ENCODE measurements at regions not wholly inside any gene's neighbourhood (a gene's known extent, or its start where the extent isn't known, plus 50 kb on each side); places are given as distances from the start of the nearest gene placed in this dataset.

DNA sequence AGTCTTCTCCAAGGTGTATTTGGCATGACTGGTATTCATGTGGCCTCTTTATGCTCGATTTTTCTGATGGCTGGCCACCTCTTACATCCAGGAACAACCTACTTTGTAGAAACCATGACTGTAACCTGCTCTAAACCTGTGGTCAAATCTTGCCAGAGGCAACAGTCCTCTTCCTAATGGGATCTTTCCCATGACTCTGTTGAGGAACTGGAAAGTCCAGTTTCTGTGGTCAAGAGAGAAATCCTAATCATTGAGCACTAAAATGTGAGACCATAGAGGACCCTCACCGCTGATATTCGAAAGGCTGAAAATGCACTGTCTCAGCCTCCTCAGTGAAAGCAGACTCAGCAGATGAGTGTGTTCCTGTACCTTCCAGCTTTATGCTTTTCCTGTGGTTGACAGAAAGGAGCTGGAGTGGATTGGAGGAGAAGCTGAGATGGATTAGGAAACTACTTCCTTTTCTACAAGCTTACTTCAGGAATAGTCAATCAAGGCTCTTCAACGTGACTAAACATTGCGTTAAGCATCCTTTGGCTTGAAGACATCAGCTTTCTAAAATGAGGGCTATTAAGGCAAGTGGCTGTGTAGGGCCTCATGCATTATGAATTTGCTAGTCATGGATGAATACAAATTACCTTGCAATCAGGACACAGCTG is 69.7 kb upstream of the DAPK1 start:
- no peak for DNase-seq

DNA sequence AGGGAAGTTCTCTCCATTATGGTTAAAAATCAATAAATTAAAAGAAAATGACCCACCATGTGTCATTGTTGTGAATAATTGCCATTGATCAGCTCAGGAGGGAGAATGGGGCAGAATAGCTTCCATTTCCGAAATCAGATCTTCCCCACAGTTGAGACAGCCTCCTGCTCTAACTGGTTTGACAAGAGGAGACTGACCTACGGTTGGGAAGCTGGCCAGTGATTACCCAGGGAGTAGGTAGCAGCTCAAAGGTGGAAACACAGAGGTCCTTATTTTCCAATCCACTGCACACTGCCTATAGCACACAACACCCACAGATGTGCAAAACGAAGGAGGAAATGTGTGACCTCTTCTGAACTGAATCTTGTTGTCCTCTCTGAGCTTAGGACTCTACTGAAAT is 69.0 kb upstream of the DAPK1 start:
- peak; percentile 15 for DNase-seq

GRCh38 chr9:87431837-87432236 is 65.8 kb upstream of the DAPK1 start:
- DNase-seq: no peak

- no peak for DNase-seq
Measured at GRCh38 chr9:87433853-87434252, 63.8 kb upstream of the DAPK1 start.

DNA sequence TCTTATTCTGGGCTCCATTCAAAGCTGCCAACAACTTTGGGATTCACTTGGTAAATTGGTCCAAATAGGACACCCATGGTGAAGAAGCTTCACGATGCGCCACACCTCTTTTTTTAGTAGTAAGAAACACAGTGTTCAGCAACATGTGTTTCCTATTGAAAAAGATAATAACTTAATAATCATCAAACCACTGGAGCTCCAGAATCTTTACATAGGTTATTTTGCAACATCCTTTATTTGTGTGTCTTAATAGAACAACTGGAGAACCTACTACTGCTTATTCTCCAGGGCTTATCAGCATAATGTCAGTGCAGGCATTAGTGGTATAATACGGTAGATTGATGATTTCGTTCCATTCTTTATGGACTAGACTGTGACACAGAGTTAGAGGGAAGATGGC is 63.3 kb upstream of the DAPK1 start:
- DNase-seq: no peak

- no peak for DNase-seq
Measured at GRCh38 chr9:87435189-87435880, 62.3 kb upstream of the DAPK1 start.

GRCh38 chr9:87436716-87437115 is 61.0 kb upstream of the DAPK1 start:
- DNase-seq: no peak

GRCh38 chr9:87437966-87438365 is 59.7 kb upstream of the DAPK1 start:
- DNase-seq: no peak

- DNase-seq: no peak
Measured at GRCh38 chr9:87441251-87441650, 56.4 kb upstream of the DAPK1 start.

DNA sequence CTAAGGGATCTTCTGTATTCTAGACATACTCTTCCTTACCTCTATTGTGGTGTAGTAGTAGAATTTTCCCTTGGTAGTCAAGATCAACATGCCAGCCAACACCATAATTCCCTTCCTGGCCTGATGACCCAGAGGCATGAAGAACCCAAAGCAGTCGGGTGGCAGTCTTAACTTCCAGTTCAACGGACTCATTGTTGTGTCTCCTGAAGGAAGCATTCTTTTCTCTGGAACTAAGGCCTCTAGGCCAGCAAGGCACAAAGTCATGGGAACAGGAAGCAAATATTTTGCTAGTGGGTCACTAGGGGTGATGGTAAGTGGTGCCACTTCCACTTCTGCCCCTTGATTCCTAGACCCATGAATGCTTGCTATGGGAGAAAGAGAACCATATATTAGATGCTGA is 55.2 kb upstream of the DAPK1 start:
- no peak for DNase-seq

DNA sequence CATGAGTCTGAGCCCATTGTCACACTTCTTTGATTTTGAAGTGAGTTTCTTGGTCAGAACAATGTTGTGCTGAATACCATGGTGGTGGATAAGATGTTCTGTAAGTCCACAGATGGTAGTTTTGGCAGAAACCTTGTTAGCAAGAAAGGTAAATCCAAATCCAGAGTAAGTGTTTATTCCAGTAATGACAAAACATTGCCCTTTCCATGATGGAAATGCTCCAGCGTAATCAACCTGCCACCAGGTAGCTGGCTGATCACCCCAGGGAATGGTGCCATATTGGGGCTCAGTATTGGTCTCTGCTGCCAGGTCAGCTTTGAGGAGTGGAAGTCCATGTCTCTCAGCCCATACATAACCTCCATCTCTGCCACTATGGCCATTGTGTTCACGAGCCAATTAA is 54.7 kb upstream of the DAPK1 start:
- no peak for DNase-seq

- DNase-seq: no peak
Measured at GRCh38 chr9:87443461-87443860, 54.2 kb upstream of the DAPK1 start.

DNA sequence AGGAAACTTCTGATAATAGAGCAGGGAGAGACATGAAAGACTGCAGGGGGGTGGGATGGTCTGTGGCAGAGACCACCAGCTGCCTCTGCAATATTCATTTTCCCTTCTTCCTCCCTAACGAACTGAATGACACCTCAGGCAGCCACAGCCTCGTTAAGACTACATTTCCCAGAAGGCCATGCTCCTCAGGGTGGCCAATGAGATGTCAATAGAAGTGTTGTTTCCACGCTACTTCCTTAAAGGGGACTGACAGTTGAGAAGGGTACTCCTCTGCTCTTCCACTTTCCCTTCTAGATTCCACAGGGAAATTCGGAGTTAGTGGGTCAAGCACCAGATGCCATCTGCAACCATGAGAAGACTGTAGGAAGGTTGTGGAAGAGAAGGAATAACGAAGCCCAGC is 52.0 kb upstream of the DAPK1 start:
- DNase-seq: peak; percentile 39

- no peak for DNase-seq
Measured at GRCh38 chr9:87446527-87446926, 51.1 kb upstream of the DAPK1 start.

DNA sequence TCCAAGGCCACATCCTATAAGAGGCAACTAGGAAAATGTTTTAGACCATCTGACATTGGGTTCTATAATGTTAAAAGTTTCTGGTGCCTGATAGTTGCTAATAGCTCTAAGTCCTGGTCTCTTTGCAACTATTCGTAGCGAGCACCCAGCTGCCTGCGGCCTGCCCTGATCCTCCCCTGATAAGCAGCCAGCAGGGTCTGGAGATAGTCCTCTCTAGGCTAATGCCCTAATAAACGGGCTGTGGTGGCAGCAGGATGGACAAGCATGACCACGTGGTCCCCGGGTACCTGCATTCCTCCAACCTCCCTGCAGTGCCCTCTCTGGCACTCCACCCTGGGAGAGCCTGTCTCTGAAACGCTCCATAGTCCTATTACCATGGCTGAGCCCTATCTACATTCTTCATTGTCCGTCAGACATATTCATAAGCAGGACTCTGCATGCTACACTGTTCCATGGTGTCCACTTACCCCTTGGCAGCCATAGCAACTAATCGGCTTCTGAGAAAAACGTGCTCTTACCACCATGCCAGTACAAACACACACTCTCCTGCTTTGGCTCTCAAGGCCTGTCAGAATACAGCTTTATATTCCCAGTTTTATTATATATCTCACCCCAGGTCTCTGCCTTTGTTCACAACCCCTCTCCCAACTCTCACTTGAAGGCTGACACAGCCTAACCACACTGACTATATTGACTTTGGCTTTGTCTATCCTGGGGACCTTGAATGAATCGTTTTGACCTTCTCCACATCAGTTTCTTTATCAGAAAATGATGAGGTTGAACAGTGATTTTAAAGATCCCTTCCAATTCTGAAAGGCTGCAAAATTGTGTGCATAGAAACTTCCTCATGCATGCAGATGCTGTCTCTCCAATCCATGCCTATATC is 49.9 kb upstream of the DAPK1 start:
- DNase-seq: peak; percentile 81

Measured in NCI-H2029 (cell line).